ENCODE measurements at regions not wholly inside any gene's neighbourhood (a gene's known extent, or its start where the extent isn't known, plus 50 kb on each side); places are given as distances from the start of the nearest gene placed in this dataset.
"Not testable (repeated sequence)": the region's sequence is repeated elsewhere in the genome, so short reads cannot be mapped to it uniquely, and the experiment has no call there.

- Histone ChIP-seq H3K27ac (ENCODE audit: low read length in 2 of 2) (no peak overlapping the region), H3K4me3 (ENCODE audit: control extremely low read depth in 1 of 5, extremely low read depth in 1 of 5, insufficient read depth in 1 of 5, low read depth in 2 of 5, low read length in 4 of 5) (no peak overlapping the region), H4K20me1 (ENCODE audit: control insufficient read depth, insufficient read depth, low read length, poor library complexity, severe bottlenecking) (no peaks in the 10 kb centered on the region), H3K9me3 (ENCODE audit: control extremely low read depth in 1 of 3, control insufficient read depth in 2 of 3, insufficient read depth in 1 of 3, low read length in 2 of 3) (peaks cover 0 to 2% (median 0%) of the 10 kb centered on the region in 3 donors), H3K4me2 (replicated peaks; ENCODE audit: low read depth, low read length, poor library complexity, severe bottlenecking) (no peak overlapping the region), H3K27me3 (replicated peaks in 1 of 4; ENCODE audit: control extremely low read depth in 1 of 4, control insufficient read depth in 3 of 4, insufficient read depth in 4 of 4, low read length in 3 of 4) (no peaks in the 10 kb centered on the region), H3K79me2 (ENCODE audit: control insufficient read depth, insufficient read depth, low read length) (no peaks in the 10 kb centered on the region), H2AFZ (ENCODE audit: insufficient read depth, low read depth, low read length, poor library complexity, severe bottlenecking) (no peak overlapping the region), H3K9ac (ENCODE audit: low read length) (no peak overlapping the region), H3K36me3 (replicated peaks in 1 of 2; ENCODE audit: control extremely low read depth in 1 of 2, control insufficient read depth in 1 of 2, extremely low read depth in 1 of 2, insufficient read depth in 2 of 2, low read length in 1 of 2) (no peaks in the 10 kb centered on the region), H3K4me1 (ENCODE audit: control insufficient read depth in 2 of 2, insufficient read depth in 2 of 2, low read length in 2 of 2) (no peaks in the 10 kb centered on the region)
- TF ChIP-seq CTCF (IDR thresholded peaks at IDR 0.05) = no peak
- TF ChIP-seq EZH2 (IDR thresholded peaks at IDR 0.05; ENCODE audit: borderline replicate concordance, insufficient read depth, low read depth, low read length, poor library complexity, severe bottlenecking) = no peak
- ChIA-PET CTCF (no interaction called here), POLR2A (no interaction called here)
- H3K4me3 Mint-ChIP-seq = no peak overlapping the region
- intact Hi-C loops (cut with micrococcal nuclease) = no loop called here
- WGBS (ENCODE audit: insufficient coverage) = 100% methylated on average over 2 of the region's 3 CpGs
- DNase-seq (no peak), ATAC-seq (ENCODE audit: low read depth) (no peak)
- no peaks in the 10 kb centered on the region for H3K27me3 Mint-ChIP-seq
- no peaks in the 10 kb centered on the region for H3K4me1 Mint-ChIP-seq
- no peak overlapping the region for H3K27ac Mint-ChIP-seq
- peaks cover 4% of the 10 kb centered on the region for H3K9me3 Mint-ChIP-seq (ENCODE audit: insufficient read depth)
Observed at GRCh38 chr1:70827030-70827429, 220.6 kb downstream of the PTGER3 start.

- ATAC-seq (ENCODE audit: low read depth) (no peak), DNase-seq (no peak)
- Histone ChIP-seq H3K36me3 (replicated peaks in 1 of 2; ENCODE audit: control extremely low read depth in 1 of 2, control insufficient read depth in 1 of 2, extremely low read depth in 1 of 2, insufficient read depth in 2 of 2, low read length in 1 of 2) (no peaks in the 10 kb centered on the region), H3K27ac (ENCODE audit: low read length in 2 of 2) (no peak overlapping the region), H3K27me3 (replicated peaks in 1 of 4; ENCODE audit: control extremely low read depth in 1 of 4, control insufficient read depth in 3 of 4, insufficient read depth in 4 of 4, low read length in 3 of 4) (no peaks in the 10 kb centered on the region), H3K4me2 (replicated peaks; ENCODE audit: low read depth, low read length, poor library complexity, severe bottlenecking) (no peak overlapping the region), H2AFZ (ENCODE audit: insufficient read depth, low read depth, low read length, poor library complexity, severe bottlenecking) (no peak overlapping the region), H3K79me2 (ENCODE audit: control insufficient read depth, insufficient read depth, low read length) (no peaks in the 10 kb centered on the region), H3K4me3 (ENCODE audit: control extremely low read depth in 1 of 5, extremely low read depth in 1 of 5, insufficient read depth in 1 of 5, low read depth in 2 of 5, low read length in 4 of 5) (no peak overlapping the region), H3K9ac (ENCODE audit: low read length) (no peak overlapping the region), H3K4me1 (ENCODE audit: control insufficient read depth in 2 of 2, insufficient read depth in 2 of 2, low read length in 2 of 2) (no peaks in the 10 kb centered on the region), H3K9me3 (ENCODE audit: control extremely low read depth in 1 of 3, control insufficient read depth in 2 of 3, insufficient read depth in 1 of 3, low read length in 2 of 3) (peaks cover 0 to 2% (median 0%) of the 10 kb centered on the region in 3 donors), H4K20me1 (ENCODE audit: control insufficient read depth, insufficient read depth, low read length, poor library complexity, severe bottlenecking) (no peaks in the 10 kb centered on the region)
- Mint-ChIP-seq H3K27me3 (no peaks in the 10 kb centered on the region), H3K4me3 (no peak overlapping the region), H3K9me3 (ENCODE audit: insufficient read depth) (peaks cover 7% of the 10 kb centered on the region), H3K4me1 (no peaks in the 10 kb centered on the region), H3K27ac (no peak overlapping the region)
- TF ChIP-seq CTCF (IDR thresholded peaks at IDR 0.05) (no peak), EZH2 (IDR thresholded peaks at IDR 0.05; ENCODE audit: borderline replicate concordance, insufficient read depth, low read depth, low read length, poor library complexity, severe bottlenecking) (no peak)
- POLR2A ChIA-PET = no interaction called here
- intact Hi-C loops (cut with micrococcal nuclease) = no loop called here
- no CpG with 5 or more reads among the region's 1 CpG for WGBS (ENCODE audit: insufficient coverage)
- CTCF ChIA-PET = no interaction called here
Observed at GRCh38 chr1:70828177-70828576, 219.4 kb downstream of the PTGER3 start.

GRCh38 chr1:70834365-70834764, 213.3 kb downstream of the PTGER3 start:
- H3K4me3 ChIP-seq (ENCODE audit: control extremely low read depth in 1 of 5, extremely low read depth in 1 of 5, insufficient read depth in 1 of 5, low read depth in 2 of 5, low read length in 4 of 5); H3K27ac Mint-ChIP-seq; H3K9me3 Mint-ChIP-seq (ENCODE audit: insufficient read depth); H3K4me1 Mint-ChIP-seq; H3K4me2 ChIP-seq (replicated peaks; ENCODE audit: low read depth, low read length, poor library complexity, severe bottlenecking); DNase-seq; H3K27me3 Mint-ChIP-seq; H3K27ac ChIP-seq (ENCODE audit: low read length in 2 of 2); H2AFZ ChIP-seq (ENCODE audit: insufficient read depth, low read depth, low read length, poor library complexity, severe bottlenecking); H3K9me3 ChIP-seq (ENCODE audit: control extremely low read depth in 1 of 3, control insufficient read depth in 2 of 3, insufficient read depth in 1 of 3, low read length in 2 of 3); intact Hi-C loops (cut with micrococcal nuclease); H4K20me1 ChIP-seq (ENCODE audit: control insufficient read depth, insufficient read depth, low read length, poor library complexity, severe bottlenecking); H3K79me2 ChIP-seq (ENCODE audit: control insufficient read depth, insufficient read depth, low read length); H3K36me3 ChIP-seq (replicated peaks in 1 of 2; ENCODE audit: control extremely low read depth in 1 of 2, control insufficient read depth in 1 of 2, extremely low read depth in 1 of 2, insufficient read depth in 2 of 2, low read length in 1 of 2); H3K4me3 Mint-ChIP-seq; CTCF ChIA-PET; H3K9ac ChIP-seq (ENCODE audit: low read length); ATAC-seq (ENCODE audit: low read depth); H3K4me1 ChIP-seq (ENCODE audit: control insufficient read depth in 2 of 2, insufficient read depth in 2 of 2, low read length in 2 of 2); POLR2A ChIA-PET; H3K27me3 ChIP-seq (replicated peaks in 1 of 4; ENCODE audit: control extremely low read depth in 1 of 4, control insufficient read depth in 3 of 4, insufficient read depth in 4 of 4, low read length in 3 of 4): not testable (repeated sequence)
- WGBS (ENCODE audit: insufficient coverage) = no CpG with 5 or more reads among the region's 2 CpGs
